ENCODE measurements at regions not wholly inside any gene's neighbourhood (a gene's known extent, or its start where the extent isn't known, plus 50 kb on each side); places are given as distances from the start of the nearest gene placed in this dataset.

GRCh38 chr3:194830978-194831377 is 145.3 kb downstream of the FAM43A start:
- no peak for DNase-seq (ENCODE audit: low read depth)

GRCh38 chr3:194832346-194833104 is 146.8 kb downstream of the FAM43A start:
- H3K4me3 ChIP-seq (ENCODE audit: low read length), result no peak overlapping the region
- TF ChIP-seq CTCF (conservative IDR thresholded peaks at IDR 0.05; ENCODE audit: low read length), result no peak
- DNase-seq (ENCODE audit: low read depth), result no peak

More at GRCh38 chr3:194830978-194831377, 145.3 kb downstream of the FAM43A start:
- TF ChIP-seq CTCF (conservative IDR thresholded peaks at IDR 0.05; ENCODE audit: low read length), result no peak
- H3K4me3 ChIP-seq (ENCODE audit: low read length), result no peak overlapping the region

- H3K4me3 ChIP-seq (ENCODE audit: low read length), result no peak overlapping the region
- TF ChIP-seq CTCF (conservative IDR thresholded peaks at IDR 0.05; ENCODE audit: low read length), result no peak
- DNase-seq (ENCODE audit: low read depth), result no peak
These were observed 147.6 kb downstream of the FAM43A start for GRCh38 chr3:194833114-194833910.

- no peak for TF ChIP-seq CTCF (conservative IDR thresholded peaks at IDR 0.05; ENCODE audit: low read length)
- no peak overlapping the region for H3K4me3 ChIP-seq (ENCODE audit: low read length)
- no peak for DNase-seq (ENCODE audit: low read depth)
These were observed 151.0 kb downstream of the FAM43A start for GRCh38 chr3:194836661-194837060.

DNA sequence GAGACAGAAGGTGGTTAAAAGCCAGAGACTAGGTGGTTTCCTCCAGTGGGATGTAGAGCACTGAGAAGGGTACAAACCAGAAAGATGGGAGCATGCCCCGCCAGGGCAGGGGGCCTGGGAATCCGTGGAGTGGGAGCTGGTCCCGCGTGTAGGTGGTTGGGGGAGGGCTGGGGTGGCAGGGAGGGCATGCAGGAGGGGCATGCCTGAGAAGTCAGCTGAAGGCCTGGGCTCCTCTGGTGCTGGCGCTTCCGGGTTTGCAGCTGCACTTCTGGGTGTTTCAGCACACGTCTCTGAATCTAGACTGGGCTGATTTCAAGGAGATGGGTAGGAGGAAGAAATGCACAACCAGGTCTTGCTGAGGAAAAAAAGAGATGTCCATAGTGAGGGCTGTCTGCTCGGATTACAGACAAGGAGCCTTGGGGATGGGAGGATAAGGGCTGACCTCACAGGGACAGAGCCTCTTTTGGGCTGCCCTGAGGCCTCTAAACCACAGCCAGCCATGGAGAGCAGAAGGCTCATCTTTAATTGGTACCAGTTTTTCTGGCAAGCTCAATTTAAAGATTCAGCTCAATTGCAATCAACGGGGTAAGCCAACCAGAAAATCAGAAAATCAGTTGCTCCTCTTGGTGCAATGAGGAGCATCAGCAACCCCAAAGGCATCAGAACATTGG is 151.9 kb downstream of the FAM43A start:
- H3K4me3 ChIP-seq (ENCODE audit: low read length), result no peak overlapping the region
- DNase-seq (ENCODE audit: low read depth), result no peak
- no peak for TF ChIP-seq CTCF (conservative IDR thresholded peaks at IDR 0.05; ENCODE audit: low read length)

DNA sequence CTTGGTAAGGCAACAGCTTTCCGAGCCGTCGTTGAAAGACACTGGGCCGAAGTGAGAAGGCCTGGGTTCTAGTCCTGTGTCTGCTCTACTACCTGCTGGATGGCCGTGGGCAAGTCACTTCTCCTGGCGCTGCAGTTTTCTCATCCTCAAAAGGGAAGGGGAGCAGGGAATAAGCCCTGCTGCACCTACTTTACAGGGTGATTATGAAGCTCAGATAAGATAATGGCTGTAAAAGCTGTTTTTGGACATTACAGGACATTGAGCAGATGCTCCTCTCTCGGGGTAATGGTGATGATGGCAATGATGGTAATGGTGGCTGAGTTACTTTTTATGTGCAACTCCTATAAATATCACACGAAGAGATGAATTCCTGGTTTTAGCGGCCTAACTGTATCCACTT is 152.6 kb downstream of the FAM43A start:
- DNase-seq (ENCODE audit: low read depth), result no peak
- no peak for TF ChIP-seq CTCF (conservative IDR thresholded peaks at IDR 0.05; ENCODE audit: low read length)
- no peak overlapping the region for H3K4me3 ChIP-seq (ENCODE audit: low read length)
